Skeletal muscle cell (primary cell): ENCODE measurements at regions not wholly inside any gene's neighbourhood (a gene's known extent, or its start where the extent isn't known, plus 50 kb on each side); places are given as distances from the start of the nearest gene placed in this dataset.

ENCODE experiments used
- DNase-seq: peaks from one replicate; pipeline ENCODE4 v3.0.0-alpha.2; 2010; ENCODE audit warnings: low read depth
- H3K4me3 ChIP-seq: 2 replicates; pipeline ENCODE4 v1.5.1; 2011; ENCODE audit warnings: low read depth, mild to moderate bottlenecking, control low read depth, low read length, moderate library complexity

- no peak for DNase-seq
- H3K4me3 ChIP-seq, result no peak overlapping the region
Measured at GRCh38 chr10:20726381-20726780, 170.7 kb downstream of the NEBL start.

DNA sequence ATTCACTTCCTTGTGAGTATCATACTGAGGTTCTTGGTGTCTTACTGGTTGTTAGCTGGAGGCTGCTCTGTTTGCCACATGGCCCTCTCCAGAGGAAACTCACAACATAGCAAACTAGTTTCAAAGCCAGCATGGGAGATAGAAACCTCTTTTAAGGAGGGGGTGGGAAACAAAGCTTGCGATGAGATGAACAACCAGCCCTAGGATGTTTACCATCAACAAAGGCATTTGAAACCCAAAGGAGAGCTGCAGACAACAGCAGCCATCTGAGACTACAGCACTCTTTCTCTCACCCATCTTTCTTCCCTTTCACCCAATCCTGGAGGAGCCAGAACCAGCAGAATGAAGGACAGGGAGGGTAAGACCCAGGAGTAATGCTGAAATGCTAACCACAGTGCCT, 182.1 kb downstream of the NEBL start:
- DNase-seq, result no peak
- no peak overlapping the region for H3K4me3 ChIP-seq

DNA sequence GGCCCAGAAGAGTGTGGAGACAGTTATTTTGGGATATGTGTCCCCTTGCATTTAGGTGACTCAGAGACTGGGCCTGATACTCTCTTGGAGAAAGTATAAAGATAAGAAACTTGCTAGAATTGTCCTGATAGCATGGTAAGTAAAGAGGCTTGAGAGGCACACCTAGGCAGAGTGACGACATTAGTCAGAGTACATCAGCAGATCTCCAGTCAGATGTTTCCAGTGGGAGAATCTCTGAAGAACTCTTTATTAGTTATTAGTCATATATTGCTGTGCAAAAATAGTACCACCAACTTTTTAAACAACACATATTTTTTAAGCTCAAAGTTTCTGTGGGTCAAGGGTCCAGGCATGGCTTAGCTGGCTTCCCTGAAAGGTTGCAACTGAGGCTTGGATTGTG, 182.6 kb downstream of the NEBL start:
- no peak overlapping the region for H3K4me3 ChIP-seq
- DNase-seq, result no peak

GRCh38 chr10:20713420-20713819, 183.7 kb downstream of the NEBL start:
- DNase-seq, result no peak

GRCh38 chr10:20712774-20713173, 184.3 kb downstream of the NEBL start:
- H3K4me3 ChIP-seq, result no peak overlapping the region
- DNase-seq, result no peak

More at GRCh38 chr10:20713420-20713819, 183.7 kb downstream of the NEBL start:
- H3K4me3 ChIP-seq, result no peak overlapping the region

DNA sequence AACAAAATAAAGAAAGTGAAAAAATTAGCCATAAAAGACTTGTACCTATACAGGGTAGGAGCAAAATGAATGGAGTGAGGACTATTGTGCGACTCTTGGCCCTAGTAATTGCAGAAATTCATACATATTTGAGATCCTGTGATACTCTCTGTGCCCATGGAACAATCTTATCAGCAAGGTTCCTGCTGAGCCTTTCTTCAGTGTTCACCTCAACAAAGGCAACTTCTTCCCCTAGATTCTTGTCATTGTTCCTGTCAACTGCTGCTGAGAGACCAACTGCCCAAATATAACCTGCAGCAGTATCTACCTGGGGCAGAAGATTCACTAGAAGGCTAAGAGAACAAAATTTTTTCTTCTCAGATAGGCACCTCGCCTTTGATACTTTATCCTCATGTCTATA, 187.4 kb downstream of the NEBL start:
- no peak overlapping the region for H3K4me3 ChIP-seq
- DNase-seq, result no peak

DNA sequence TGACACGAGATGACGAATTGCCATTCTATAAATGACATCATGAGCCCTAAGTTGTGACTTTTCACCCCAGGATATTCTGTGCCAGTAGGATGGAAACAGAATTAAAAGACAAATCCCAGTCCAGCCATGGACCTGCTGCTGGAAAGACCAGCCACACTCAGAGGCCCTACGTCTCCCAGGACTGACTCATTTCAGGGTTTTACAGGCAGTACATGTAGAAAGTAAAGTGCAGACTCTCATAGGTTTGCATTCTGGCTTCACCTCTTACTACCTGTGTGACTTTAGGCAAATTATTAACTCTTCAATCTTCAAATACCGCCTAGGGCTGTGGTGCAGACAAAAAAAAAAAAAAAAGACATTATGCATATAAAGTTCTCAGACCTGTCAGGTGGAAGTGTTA, 188.8 kb downstream of the NEBL start:
- no peak overlapping the region for H3K4me3 ChIP-seq
- no peak for DNase-seq

DNA sequence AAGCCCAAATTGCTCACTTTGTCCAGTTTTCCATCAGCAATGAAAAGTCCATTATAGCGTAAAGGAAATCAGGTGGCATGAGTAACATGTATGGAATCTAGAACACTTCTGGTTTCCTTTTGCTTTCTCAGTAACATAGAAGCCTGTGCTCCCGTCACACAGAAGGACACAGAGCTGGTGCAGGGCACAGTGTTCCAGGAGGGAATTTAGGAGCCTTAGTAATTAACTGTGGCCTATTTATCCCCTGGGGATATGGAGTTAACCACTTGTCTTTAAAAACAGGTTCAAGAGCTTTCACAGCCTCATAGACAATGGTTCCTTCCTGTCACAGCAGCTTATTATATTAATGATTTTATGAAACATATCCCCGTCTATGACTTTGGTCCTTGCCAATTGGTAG, 189.9 kb downstream of the NEBL start:
- DNase-seq, result no peak
- no peak overlapping the region for H3K4me3 ChIP-seq

DNA sequence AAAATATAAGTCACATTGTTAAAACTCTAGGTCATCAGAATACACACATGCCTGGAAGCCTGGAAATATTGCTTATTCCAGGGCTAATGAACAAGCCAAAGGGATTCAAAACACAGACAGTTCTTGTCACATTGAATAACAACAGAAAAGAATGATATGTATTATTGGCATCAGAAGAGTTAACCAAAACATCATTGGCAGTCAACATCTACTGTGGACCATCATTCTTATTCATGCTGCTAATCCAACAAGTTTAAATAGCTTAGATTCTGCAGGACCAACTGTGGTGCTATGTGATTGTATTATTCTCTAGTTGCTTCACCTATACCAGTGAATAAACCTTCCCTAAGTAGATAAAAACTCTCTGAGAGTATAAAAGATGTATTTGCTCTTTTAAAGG, 198.3 kb downstream of the NEBL start:
- no peak for DNase-seq
- no peak overlapping the region for H3K4me3 ChIP-seq

GRCh38 chr10:20694296-20694695, 202.8 kb downstream of the NEBL start:
- no peak for DNase-seq

DNA sequence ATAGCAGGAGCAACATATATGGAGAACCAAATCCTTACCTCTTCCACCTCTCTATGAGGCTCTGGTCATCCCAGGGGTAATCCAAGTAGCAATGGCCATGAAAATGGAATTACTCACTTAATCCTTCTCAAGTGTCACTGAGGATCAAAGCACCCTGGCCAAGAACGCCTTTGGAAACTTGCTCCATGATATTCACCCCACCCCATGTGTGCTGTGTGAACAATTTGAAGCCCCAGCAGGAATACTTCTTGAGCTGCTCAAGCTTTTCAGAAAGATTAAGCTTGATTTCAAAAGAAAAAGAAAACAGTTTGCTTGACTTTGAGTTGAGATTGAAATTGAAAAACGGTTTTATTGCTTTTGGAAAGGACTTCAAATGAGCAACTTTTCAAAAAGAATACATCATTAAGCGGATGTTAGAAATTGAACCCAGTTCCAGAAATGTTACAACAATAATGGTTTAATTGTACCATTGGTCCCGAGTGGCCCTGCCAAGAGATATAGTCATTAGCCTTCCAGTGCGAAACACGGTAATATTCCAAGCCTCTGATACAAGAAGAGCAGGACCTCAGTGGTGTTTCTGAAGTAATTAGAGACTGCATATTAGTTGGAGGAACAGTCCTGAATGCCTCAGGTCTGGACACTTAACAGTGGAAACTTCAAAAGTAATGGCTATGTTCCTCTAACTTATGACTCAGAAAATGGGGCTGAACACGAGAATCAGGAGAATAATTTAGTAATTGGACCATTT, 208.1 kb downstream of the NEBL start:
- no peak overlapping the region for H3K4me3 ChIP-seq
- DNase-seq, result no peak

More at GRCh38 chr10:20694296-20694695, 202.8 kb downstream of the NEBL start:
- no peak overlapping the region for H3K4me3 ChIP-seq

DNA sequence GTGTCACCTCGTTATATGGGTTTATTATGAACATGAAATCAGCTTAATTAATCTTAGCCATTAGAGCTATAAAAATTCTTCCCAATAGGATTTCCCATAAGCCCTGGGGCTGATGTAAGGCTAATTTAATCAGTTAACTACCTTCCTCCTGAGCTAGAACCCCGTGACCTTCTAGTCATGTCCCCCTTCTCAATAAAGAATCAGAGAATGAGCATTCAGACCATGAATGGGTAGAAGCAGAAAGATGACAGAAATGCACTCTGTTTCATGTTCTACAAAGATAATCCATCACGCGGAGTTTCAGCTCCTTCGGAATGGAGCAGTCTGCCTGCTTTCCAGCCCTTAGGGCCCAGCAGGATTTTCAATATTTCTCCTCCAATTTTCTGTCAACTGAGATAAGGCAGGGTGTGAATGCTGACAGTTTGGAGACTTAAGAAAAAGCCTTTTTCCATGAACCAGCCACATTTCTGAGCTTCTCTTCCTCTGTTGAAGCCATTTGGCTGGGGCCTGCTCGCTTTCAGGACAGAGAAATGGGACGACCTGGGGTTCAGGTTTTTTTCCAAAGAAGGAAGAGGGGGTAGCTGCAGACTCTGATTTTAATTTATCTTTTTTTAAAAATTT, 211.0 kb downstream of the NEBL start:
- H3K4me3 ChIP-seq, result no peak overlapping the region
- no peak for DNase-seq

- H3K4me3 ChIP-seq, result no peak overlapping the region
- DNase-seq, result no peak
Measured at GRCh38 chr10:20685462-20685861, 211.6 kb downstream of the NEBL start.

DNA sequence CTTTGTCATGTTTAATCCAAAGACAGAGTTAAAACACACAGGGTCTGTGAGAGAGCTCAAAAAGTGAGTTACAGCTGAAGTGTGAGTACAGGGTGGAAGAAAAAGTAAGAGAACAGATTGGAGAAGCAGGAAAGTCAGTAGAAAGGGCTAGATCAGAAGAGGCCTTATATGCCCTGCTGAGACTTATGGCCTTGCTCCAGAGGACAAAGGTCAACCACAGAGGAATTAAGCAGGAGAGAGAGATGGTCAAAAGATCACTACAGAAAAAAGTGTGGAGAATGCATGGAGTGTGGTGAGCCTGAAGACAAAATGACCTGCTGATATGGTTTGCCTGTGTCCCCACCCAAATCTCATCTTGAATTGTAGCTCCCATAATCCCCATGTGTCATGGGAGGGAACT, 213.8 kb downstream of the NEBL start:
- DNase-seq, result no peak
- no peak overlapping the region for H3K4me3 ChIP-seq

- H3K4me3 ChIP-seq, result no peak overlapping the region
- no peak for DNase-seq
Measured at GRCh38 chr10:20682782-20683181, 214.3 kb downstream of the NEBL start.

DNA sequence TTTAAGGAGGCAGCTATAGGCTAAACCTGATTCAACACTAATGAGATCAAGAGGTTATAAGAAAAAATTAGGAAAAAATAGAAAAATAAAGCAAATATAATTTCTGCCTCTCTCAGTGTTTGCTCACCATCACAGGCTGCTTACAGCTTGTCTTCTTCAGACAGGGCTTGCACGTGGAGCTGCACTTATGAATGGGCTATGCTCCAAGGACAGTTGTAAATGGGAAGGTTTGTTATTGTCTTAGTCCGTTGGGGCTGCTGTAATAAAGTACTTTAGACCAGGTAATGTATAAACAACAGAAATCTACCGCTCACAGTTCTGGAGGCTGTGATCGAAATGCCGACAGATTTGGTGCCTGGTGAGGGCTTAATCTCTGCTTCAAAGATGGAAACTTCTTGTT, 219.8 kb downstream of the NEBL start:
- no peak overlapping the region for H3K4me3 ChIP-seq
- no peak for DNase-seq

DNA sequence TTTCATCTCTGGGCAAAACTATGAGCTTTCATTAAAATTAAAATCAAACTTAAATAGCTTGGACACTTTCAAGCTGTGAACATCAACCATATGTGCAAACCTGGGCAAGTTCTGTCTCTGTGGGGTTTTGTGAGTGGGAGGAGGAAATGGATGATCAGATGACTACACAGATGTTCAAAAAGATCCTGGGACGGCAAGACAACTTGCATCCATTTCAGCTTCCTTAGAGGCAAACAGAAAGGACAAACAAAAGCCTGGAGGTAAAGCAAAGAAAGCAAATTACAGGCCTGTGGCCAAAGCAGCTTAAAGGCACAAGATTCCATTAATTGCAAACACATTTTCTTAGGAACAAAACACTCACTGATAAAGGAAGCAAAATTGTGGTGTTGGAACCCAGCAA, 222.2 kb downstream of the NEBL start:
- DNase-seq, result no peak
- no peak overlapping the region for H3K4me3 ChIP-seq

DNA sequence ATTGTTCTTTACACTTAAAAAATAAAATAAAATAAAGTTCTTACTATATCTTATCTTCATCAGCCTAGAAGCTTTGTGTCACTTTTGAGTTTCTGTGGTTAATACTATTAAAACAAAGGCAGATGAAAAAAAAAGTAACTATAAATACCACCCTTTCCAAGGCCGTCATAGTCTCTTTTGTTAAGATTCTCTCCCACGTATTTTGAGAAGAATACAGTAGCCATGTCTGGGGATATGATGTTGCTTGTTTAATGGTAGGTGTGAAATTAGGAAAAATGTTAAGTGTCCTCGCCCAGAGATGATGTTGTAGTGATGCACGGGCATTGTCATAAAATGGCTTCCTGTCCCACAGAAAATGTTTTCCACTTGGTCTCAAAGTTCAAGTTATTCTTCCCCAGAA, 223.9 kb downstream of the NEBL start:
- DNase-seq, result no peak
- no peak overlapping the region for H3K4me3 ChIP-seq

- no peak overlapping the region for H3K4me3 ChIP-seq
- no peak for DNase-seq
Measured at GRCh38 chr10:20672741-20673140, 224.4 kb downstream of the NEBL start.

GRCh38 chr10:20670579-20670978, 226.5 kb downstream of the NEBL start:
- H3K4me3 ChIP-seq, result no peak overlapping the region
- DNase-seq, result no peak

DNA sequence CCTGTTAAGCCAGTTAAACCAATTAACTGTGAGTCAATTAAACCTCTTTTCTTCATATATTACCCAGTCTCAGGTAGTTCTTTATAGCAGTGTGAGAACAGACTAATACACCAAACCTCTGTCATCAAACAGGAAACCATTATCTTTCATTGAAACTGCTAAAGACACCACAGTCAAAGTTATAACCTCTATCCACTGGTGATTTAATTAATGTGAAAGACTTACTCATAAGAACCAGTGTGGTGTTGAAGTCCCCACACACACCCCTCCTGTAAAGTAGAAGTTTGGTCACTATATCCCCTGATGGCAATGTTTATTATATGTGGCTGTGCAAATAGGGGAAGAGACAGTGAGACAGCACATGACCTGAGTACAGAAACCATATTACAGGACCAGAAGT, 228.1 kb downstream of the NEBL start:
- DNase-seq, result no peak
- H3K4me3 ChIP-seq, result no peak overlapping the region
